Mesendoderm (in vitro differentiated cells): ENCODE measurements at regions not wholly inside any gene's neighbourhood (a gene's known extent, or its start where the extent isn't known, plus 50 kb on each side); places are given as distances from the start of the nearest gene placed in this dataset.

Experiments used
- DNase-seq: peaks from one replicate; pipeline ENCODE4 v3.0.0; 2013
- H2AK5ac ChIP-seq: 2 replicates; pipeline ENCODE4 v1.6.1; 2013; ENCODE audit warnings: low read length, inconsistent platforms
- H2BK120ac ChIP-seq: 2 replicates; pipeline ENCODE4 v1.6.1; 2013; ENCODE audit warnings: low read depth, mild to moderate bottlenecking, low read length, moderate library complexity, mixed read lengths
- H2BK15ac ChIP-seq: replicated peaks from 2 replicates; pipeline ENCODE4 v1.6.1; 2013; ENCODE audit warnings: low read depth, mild to moderate bottlenecking, moderate library complexity
- H2BK5ac ChIP-seq: 2 replicates; pipeline ENCODE4 v1.6.1; 2013; ENCODE audit warnings: low read length, inconsistent platforms
- H3K18ac ChIP-seq: 2 replicates; pipeline ENCODE4 v1.6.1; 2013; ENCODE audit warnings: mild to moderate bottlenecking, low read length, mixed read lengths
- H3K23ac ChIP-seq: one replicate; pipeline ENCODE4 v1.6.1; 2013; ENCODE audit warnings: low read length
- H3K27ac ChIP-seq: 2 replicates; pipeline ENCODE4 v1.5.1; 2013; ENCODE audit warnings: low read depth, mild to moderate bottlenecking, inconsistent platforms, low read length, moderate library complexity
- H3K27me3 ChIP-seq: 2 replicates; pipeline ENCODE4 v1.6.1; 2013; ENCODE audit warnings: low read length, control low read depth, mild to moderate bottlenecking, inconsistent platforms; ENCODE audit not compliant: insufficient read depth, poor library complexity
- H3K36me3 ChIP-seq: 2 replicates; pipeline ENCODE4 v1.6.1; 2013; ENCODE audit warnings: low read length, inconsistent platforms; ENCODE audit not compliant: control insufficient read depth, insufficient read depth
- H3K4ac ChIP-seq: one replicate; pipeline ENCODE4 v1.6.1; 2013; ENCODE audit warnings: low read depth, mild to moderate bottlenecking, low read length, moderate library complexity
- H3K4me1 ChIP-seq: 2 replicates; pipeline ENCODE4 v1.6.1; 2013; ENCODE audit warnings: low read depth, low read length, inconsistent platforms; ENCODE audit not compliant: control insufficient read depth
- H3K4me2 ChIP-seq: 2 replicates; pipeline ENCODE4 v1.6.1; 2013; ENCODE audit warnings: low read length
- H3K4me3 ChIP-seq: 2 replicates; pipeline ENCODE4 v1.5.1; 2013; ENCODE audit warnings: mild to moderate bottlenecking, low read length
- H3K56ac ChIP-seq: one replicate; pipeline ENCODE4 v1.6.1; 2013; ENCODE audit warnings: low read length
- H3K79me1 ChIP-seq: 2 replicates; pipeline ENCODE4 v1.6.1; 2013; ENCODE audit warnings: low read length, inconsistent platforms
- H3K79me2 ChIP-seq: 2 replicates; pipeline ENCODE4 v1.6.1; 2013; ENCODE audit warnings: mild to moderate bottlenecking, low read length; ENCODE audit not compliant: control insufficient read depth, insufficient read depth
- H3K9ac ChIP-seq: 2 replicates; pipeline ENCODE4 v1.6.1; 2013; ENCODE audit warnings: low read length, inconsistent platforms
- H4K5ac ChIP-seq: one replicate; pipeline ENCODE4 v1.6.1; 2013; ENCODE audit warnings: low read length
- H4K8ac ChIP-seq: one replicate; pipeline ENCODE4 v1.6.1; 2013; ENCODE audit warnings: low read depth, mild to moderate bottlenecking, control low read depth, low read length, moderate library complexity
- WGBS: extraction: QIAGEN DNeasy Blood & Tissue Kit; methylation state at CpG from one replicate; pipeline ENCODE4 v1.1.7; 2013; ENCODE audit warnings: low lambda C conversion rate, missing lambda C conversion rate; ENCODE audit not compliant: insufficient coverage; ENCODE audit errors: extremely low coverage; 5-methylcytosine and 5-hydroxymethylcytosine counted together

GRCh38 chr5:115415143-115415491, 118.7 kb upstream of the CCDC112 start:
- Histone ChIP-seq H3K36me3 (no peaks in the 10 kb centered on the region), H2BK15ac (no peak overlapping the region), H2BK120ac (no peak overlapping the region), H3K79me2 (no peaks in the 10 kb centered on the region), H3K23ac (no peak overlapping the region), H3K79me1 (no peaks in the 10 kb centered on the region), H3K4me3 (no peak overlapping the region), H3K27me3 (no peaks in the 10 kb centered on the region), H2BK5ac (no peak overlapping the region), H3K18ac (no peak overlapping the region), H4K5ac (no peak overlapping the region), H3K4ac (no peak overlapping the region), H4K8ac (no peak overlapping the region), H3K27ac (no peak overlapping the region), H3K56ac (peak overlapping the region; percentile 56), H3K4me2 (no peak overlapping the region), H3K4me1 (no peaks in the 10 kb centered on the region), H2AK5ac (no peak overlapping the region), H3K9ac (no peak overlapping the region)
- peak; percentile 9 for DNase-seq
- WGBS, result no CpG with 5 or more reads among the region's 1 CpG

GRCh38 chr5:115414406-115415142, 118.1 kb upstream of the CCDC112 start:
- Histone ChIP-seq H3K79me2 (no peaks in the 10 kb centered on the region), H2BK15ac (no peak overlapping the region), H3K4me1 (no peaks in the 10 kb centered on the region), H2BK120ac (no peak overlapping the region), H4K8ac (no peak overlapping the region), H2BK5ac (no peak overlapping the region), H3K36me3 (no peaks in the 10 kb centered on the region), H3K79me1 (no peaks in the 10 kb centered on the region), H3K4me2 (no peak overlapping the region), H3K23ac (no peak overlapping the region), H3K56ac (no peak overlapping the region), H4K5ac (no peak overlapping the region), H2AK5ac (no peak overlapping the region), H3K9ac (no peak overlapping the region), H3K4ac (no peak overlapping the region), H3K4me3 (no peak overlapping the region), H3K27me3 (no peaks in the 10 kb centered on the region), H3K18ac (no peak overlapping the region), H3K27ac (no peak overlapping the region)
- WGBS, result no CpG with 5 or more reads among the region's 5 CpGs
- DNase-seq, result no peak

GRCh38 chr5:115413651-115414050, 117.2 kb upstream of the CCDC112 start:
- no peaks in the 10 kb centered on the region for H3K36me3 ChIP-seq
- WGBS, result no CpG with 5 or more reads among the region's 1 CpG

GRCh38 chr5:115409094-115409493, 112.6 kb upstream of the CCDC112 start:
- no peak overlapping the region for H3K23ac ChIP-seq
- WGBS, result no CpG with 5 or more reads among the region's 2 CpGs
- H3K56ac ChIP-seq, result no peak overlapping the region
- no peak overlapping the region for H3K27ac ChIP-seq
- no peak overlapping the region for H4K5ac ChIP-seq
- H3K4me1 ChIP-seq, result no peaks in the 10 kb centered on the region
- no peak for DNase-seq
- H2BK15ac ChIP-seq, result no peak overlapping the region
- no peaks in the 10 kb centered on the region for H3K27me3 ChIP-seq
- H3K4me3 ChIP-seq, result no peak overlapping the region
- no peaks in the 10 kb centered on the region for H3K79me2 ChIP-seq
- H3K4me2 ChIP-seq, result no peak overlapping the region
- no peak overlapping the region for H2BK120ac ChIP-seq
- no peak overlapping the region for H3K9ac ChIP-seq
- no peak overlapping the region for H3K18ac ChIP-seq
- H3K4ac ChIP-seq, result no peak overlapping the region
- no peak overlapping the region for H2AK5ac ChIP-seq
- H3K79me1 ChIP-seq, result no peaks in the 10 kb centered on the region
- H3K36me3 ChIP-seq, result no peaks in the 10 kb centered on the region
- H2BK5ac ChIP-seq, result no peak overlapping the region
- no peak overlapping the region for H4K8ac ChIP-seq

More at GRCh38 chr5:115413651-115414050, 117.2 kb upstream of the CCDC112 start:
- no peak overlapping the region for H2BK5ac ChIP-seq
- no peaks in the 10 kb centered on the region for H3K4me1 ChIP-seq
- no peaks in the 10 kb centered on the region for H3K27me3 ChIP-seq
- no peak for DNase-seq
- no peak overlapping the region for H3K9ac ChIP-seq
- no peak overlapping the region for H3K23ac ChIP-seq
- no peak overlapping the region for H3K27ac ChIP-seq
- H3K4ac ChIP-seq, result no peak overlapping the region
- H3K79me1 ChIP-seq, result no peaks in the 10 kb centered on the region
- no peak overlapping the region for H2BK15ac ChIP-seq
- no peak overlapping the region for H4K8ac ChIP-seq
- no peak overlapping the region for H3K18ac ChIP-seq
- H4K5ac ChIP-seq, result no peak overlapping the region
- no peak overlapping the region for H3K4me2 ChIP-seq
- no peak overlapping the region for H3K56ac ChIP-seq
- H3K4me3 ChIP-seq, result no peak overlapping the region
- no peaks in the 10 kb centered on the region for H3K79me2 ChIP-seq
- no peak overlapping the region for H2AK5ac ChIP-seq
- no peak overlapping the region for H2BK120ac ChIP-seq

- WGBS, result no CpG with 5 or more reads among the region's 1 CpG
- H2BK120ac ChIP-seq, result no peak overlapping the region
- no peaks in the 10 kb centered on the region for H3K36me3 ChIP-seq
- H2BK15ac ChIP-seq, result no peak overlapping the region
- H3K9ac ChIP-seq, result no peak overlapping the region
- H3K4me3 ChIP-seq, result no peak overlapping the region
- H3K23ac ChIP-seq, result no peak overlapping the region
- H3K4me2 ChIP-seq, result no peak overlapping the region
- no peak overlapping the region for H3K4ac ChIP-seq
- H4K5ac ChIP-seq, result no peak overlapping the region
- no peak overlapping the region for H2AK5ac ChIP-seq
- DNase-seq, result no peak
- no peak overlapping the region for H2BK5ac ChIP-seq
- H3K56ac ChIP-seq, result no peak overlapping the region
- H3K79me2 ChIP-seq, result no peaks in the 10 kb centered on the region
- H3K27me3 ChIP-seq, result no peaks in the 10 kb centered on the region
- no peak overlapping the region for H3K18ac ChIP-seq
- no peak overlapping the region for H4K8ac ChIP-seq
- H3K79me1 ChIP-seq, result no peaks in the 10 kb centered on the region
- no peaks in the 10 kb centered on the region for H3K4me1 ChIP-seq
- H3K27ac ChIP-seq, result no peak overlapping the region
Measured at GRCh38 chr5:115402822-115403577, 106.5 kb upstream of the CCDC112 start.
